Right lobe of liver (tissue), 6 donors: ENCODE measurements at regions not wholly inside any gene's neighbourhood (a gene's known extent, or its start where the extent isn't known, plus 50 kb on each side); places are given as distances from the start of the nearest gene placed in this dataset.

Experiments
- ATAC-seq, 4 donors: fragments of 200-7000 bp; cut with Tn5 transposase; one replicate each; pipeline ENCODE4 v1.9.1; 2020; ENCODE audit warnings: mild to moderate bottlenecking in 4 of 4, moderate library complexity in 4 of 4
- DNase-seq, 3 donors: peaks; one replicate each; pipeline ENCODE4 v3.0.0-alpha.2; 2020
- H3K27ac ChIP-seq, 3 donors: fragments of 200-600 bp; one replicate each; pipeline ENCODE4 v1.8.0; 2022
- H3K27me3 ChIP-seq, 2 donors: fragments of 200-600 bp; one replicate each; pipeline ENCODE4 v1.8.0; 2022
- H3K36me3 ChIP-seq, 4 donors: fragments of 200-600 bp; sonication (generic) in 1 of 4; one replicate each; pipeline versions ENCODE4 v1.5.1 to v1.8.0; 2017 to 2022; ENCODE audit warnings: control low read depth in 1 of 4
- H3K4me1 ChIP-seq, 4 donors: fragments of 200-600 bp; sonication (generic) in 1 of 4; one replicate each; pipeline versions ENCODE4 v1.5.1 to v1.8.0; 2017 to 2022; ENCODE audit warnings: control low read depth in 1 of 4
- H3K4me3 ChIP-seq, 3 donors: fragments of 200-600 bp; one replicate each; pipeline ENCODE4 v1.8.0; 2022
- H3K9me3 ChIP-seq, 4 donors: fragments of 200-600 bp; sonication (generic) in 1 of 4; one replicate each; pipeline versions ENCODE4 v1.5.1 to v1.8.0; 2017 to 2022; ENCODE audit warnings: control low read depth in 1 of 4
- CTCF ChIP-seq, 4 donors: fragments of 200-600 bp in 3 of 4; fragments of 450-650 bp in 1 of 4; IDR thresholded peaks; one replicate each; pipeline versions ENCODE4 v1.5.1 to v1.8.0; 2016 to 2022; ENCODE audit warnings: antibody characterized with exemption in 4 of 4, mild to moderate bottlenecking in 2 of 4
- POLR2A ChIP-seq: fragments of 450-650 bp; IDR thresholded peaks from one replicate; pipeline ENCODE4 v1.6.1; 2017; ENCODE audit warnings: antibody characterized with exemption, mild to moderate bottlenecking
- WGBS: methylation state at CpG from one replicate; pipeline ENCODE4 v1.1.6; 2018; ENCODE audit warnings: low coverage, low lambda C conversion rate; ENCODE audit not compliant: insufficient coverage; ENCODE audit errors: missing lambda C conversion rate; 5-methylcytosine and 5-hydroxymethylcytosine counted together
- intact Hi-C, 2 donors: fragments of 100-400 bp; cut with DNase I; formaldehyde crosslinking; loops; one replicate each; pipeline versions ENCODE4 v1.11.2 to v1.14.1; 2022
- donor health status: DM: no; HTN: yes; CAD: no.
- donor health status: DM: no; HTN: no; CAD: no.
- donor health status: DM: no; HTN: no; CAD: no.
- donor health status: DM: no; HTN: yes; CAD: no.
- donor health status: DM: no; HTN: yes; CAD: no.

DNA sequence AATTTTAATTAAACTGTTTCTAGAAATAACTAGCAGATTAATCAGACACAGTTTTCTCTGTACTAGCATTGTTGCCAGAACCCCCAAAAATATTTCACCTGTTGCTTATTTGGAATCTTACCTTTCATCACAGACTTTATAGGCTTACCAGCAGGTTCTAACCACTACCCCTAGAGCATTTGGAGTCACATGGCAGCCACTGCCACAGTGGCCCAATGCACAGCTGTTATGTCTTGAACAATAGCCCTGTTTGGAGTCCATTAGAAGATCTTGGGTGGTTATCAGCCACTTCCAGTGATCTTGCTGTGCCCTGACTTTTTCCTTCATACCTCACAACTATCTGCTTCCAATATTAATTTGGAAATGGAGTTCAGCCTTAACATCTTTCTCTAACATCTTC lies 186.2 kb upstream of the TANK start:
- Histone ChIP-seq H3K4me1 (no peaks in the 10 kb centered on the region), H3K4me3 (no peak overlapping the region), H3K36me3 (no peaks in the 10 kb centered on the region), H3K9me3 (no peaks in the 10 kb centered on the region), H3K27me3 (no peaks in the 10 kb centered on the region), H3K27ac (no peak overlapping the region)
- intact Hi-C loops = no loop called here
- ATAC-seq (no peak), DNase-seq (no peak)
- no peak for TF ChIP-seq POLR2A
- no peak for TF ChIP-seq CTCF (IDR thresholded peaks at IDR 0.05)

DNA sequence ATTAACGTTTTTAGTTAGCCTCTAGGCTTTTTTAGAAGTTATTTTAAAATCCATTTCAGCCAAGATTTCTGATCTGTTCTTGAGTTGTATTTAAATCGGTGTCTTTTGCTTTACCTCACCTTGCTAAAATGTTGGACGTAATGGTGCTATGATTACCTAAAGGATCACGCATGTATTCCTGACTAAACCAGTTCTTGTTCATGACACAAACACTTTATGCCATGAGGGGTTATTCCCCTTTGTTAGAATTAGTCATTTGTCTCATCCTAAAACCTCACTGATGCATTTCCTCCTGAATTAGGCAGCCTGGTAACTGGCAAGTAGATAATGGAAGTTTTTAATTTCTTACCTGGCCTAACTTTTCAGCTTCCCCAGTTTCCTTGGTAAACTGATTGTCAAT lies 185.4 kb upstream of the TANK start:
- H3K27me3 ChIP-seq = no peaks in the 10 kb centered on the region
- intact Hi-C loops = no loop called here
- no peak for DNase-seq
- TF ChIP-seq CTCF (IDR thresholded peaks at IDR 0.05) = no peak
- no peak for TF ChIP-seq POLR2A
- 68% methylated on average over 4 of the region's 4 CpGs for WGBS
- no peak for ATAC-seq
- H3K4me1 ChIP-seq = no peaks in the 10 kb centered on the region
- H3K9me3 ChIP-seq = no peaks in the 10 kb centered on the region
- no peak overlapping the region for H3K4me3 ChIP-seq
- no peak overlapping the region for H3K27ac ChIP-seq
- no peaks in the 10 kb centered on the region for H3K36me3 ChIP-seq

DNA sequence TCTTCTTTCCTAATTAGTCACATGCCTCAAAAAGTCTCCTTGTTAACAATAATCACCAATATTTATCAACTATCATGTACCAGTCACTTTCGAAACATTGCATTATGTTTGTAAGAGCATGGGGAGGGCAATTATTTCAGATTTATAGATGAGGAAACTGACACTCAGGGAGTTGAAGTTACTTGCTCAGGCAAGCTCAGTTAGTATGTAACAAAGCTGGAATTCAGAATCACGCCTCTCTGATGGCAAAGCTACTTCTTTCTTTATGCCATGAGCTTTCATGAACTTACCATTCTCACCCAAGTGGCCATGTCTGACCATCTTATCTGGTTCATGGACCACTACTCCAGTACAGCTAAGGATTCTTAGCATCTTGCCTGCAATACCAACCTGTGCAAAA lies 183.4 kb upstream of the TANK start:
- no peak for ATAC-seq
- no peaks in the 10 kb centered on the region for H3K27me3 ChIP-seq
- intact Hi-C loops = no loop called here
- H3K4me1 ChIP-seq = no peaks in the 10 kb centered on the region
- no peak for DNase-seq
- TF ChIP-seq CTCF (IDR thresholded peaks at IDR 0.05) = no peak
- no peak for TF ChIP-seq POLR2A
- no peak overlapping the region for H3K27ac ChIP-seq
- WGBS = 86% methylated on average over 2 of the region's 2 CpGs
- H3K36me3 ChIP-seq = no peaks in the 10 kb centered on the region
- no peak overlapping the region for H3K4me3 ChIP-seq
- H3K9me3 ChIP-seq = no peaks in the 10 kb centered on the region

DNA sequence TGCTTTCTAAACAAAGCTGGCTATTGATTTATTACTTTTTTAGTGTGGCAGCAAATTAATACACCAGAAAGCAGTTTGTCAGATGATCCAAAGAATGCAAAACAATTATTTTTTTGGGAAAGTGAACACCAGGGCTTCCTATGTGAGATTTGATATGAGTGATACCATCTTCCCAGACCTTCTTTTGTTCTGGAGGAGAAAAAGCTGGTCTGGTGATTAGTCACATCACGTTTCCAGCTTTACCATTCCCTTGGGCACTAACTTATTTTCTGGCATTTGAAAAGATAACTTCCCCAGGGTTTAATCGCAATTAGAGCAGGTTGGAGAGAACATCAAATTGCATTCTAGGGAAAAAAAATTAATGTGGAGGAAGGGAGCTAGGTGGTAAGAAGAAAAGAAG lies 182.9 kb upstream of the TANK start:
- Histone ChIP-seq H3K27ac (no peak overlapping the region), H3K4me3 (no peak overlapping the region), H3K4me1 (no peaks in the 10 kb centered on the region), H3K27me3 (no peaks in the 10 kb centered on the region), H3K36me3 (no peaks in the 10 kb centered on the region), H3K9me3 (no peaks in the 10 kb centered on the region)
- TF ChIP-seq CTCF (IDR thresholded peaks at IDR 0.05) (no peak), POLR2A (no peak)
- 29% methylated on average over 2 of the region's 2 CpGs for WGBS
- ATAC-seq (no peak), DNase-seq (no peak)
- intact Hi-C loops = no loop called here

DNA sequence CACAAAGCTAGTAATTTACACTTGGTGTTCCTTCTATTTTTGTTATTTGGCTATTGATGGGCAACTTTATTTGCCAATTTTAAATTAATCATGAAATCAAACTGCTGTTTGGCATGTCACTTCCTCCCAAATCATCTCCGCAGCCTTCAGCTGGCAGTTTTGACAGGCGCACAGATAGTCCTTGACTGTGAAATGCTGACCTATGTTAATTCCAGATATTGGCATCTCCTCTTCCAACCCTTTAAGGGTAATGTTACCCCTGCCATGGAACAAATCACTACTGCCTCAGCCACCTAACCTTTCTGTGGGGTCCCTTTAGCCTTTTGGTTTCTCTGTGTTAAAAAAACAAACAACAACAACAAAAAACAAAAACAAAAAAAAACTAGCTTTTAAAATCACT lies 182.4 kb upstream of the TANK start:
- H3K27ac ChIP-seq = no peak overlapping the region
- WGBS = 88% methylated on average over 2 of the region's 2 CpGs
- intact Hi-C loops = no loop called here

More for the DNA sequence above, 182.4 kb upstream of the TANK start:
- no peak overlapping the region for H3K4me3 ChIP-seq
- TF ChIP-seq POLR2A = no peak
- TF ChIP-seq CTCF (IDR thresholded peaks at IDR 0.05) = no peak
- DNase-seq (no peak), ATAC-seq (no peak)
- no peaks in the 10 kb centered on the region for H3K36me3 ChIP-seq
- no peaks in the 10 kb centered on the region for H3K27me3 ChIP-seq
- H3K9me3 ChIP-seq = no peaks in the 10 kb centered on the region
- H3K4me1 ChIP-seq = no peaks in the 10 kb centered on the region
